WERI-Rb-1 (cell line): ENCODE measurements at regions not wholly inside any gene's neighbourhood (a gene's known extent, or its start where the extent isn't known, plus 50 kb on each side); places are given as distances from the start of the nearest gene placed in this dataset.
"Not testable (repeated sequence)": the region's sequence is repeated elsewhere in the genome, so short reads cannot be mapped to it uniquely, and the experiment has no call there.

Experiments
- DNase-seq: peaks from one replicate; pipeline ENCODE4 v3.0.0-alpha.2; 2020
- H3K27ac ChIP-seq: fragments of 250-450 bp; sonication (Bioruptor Pico); 2 replicates; pipeline ENCODE4 v1.5.1; 2020; ENCODE audit warnings: mild to moderate bottlenecking, moderate library complexity
- H3K27me3 ChIP-seq: fragments of 250-450 bp; sonication (Bioruptor Pico); 2 replicates; pipeline ENCODE4 v1.5.1; 2021; ENCODE audit warnings: mild to moderate bottlenecking, low read depth, moderate library complexity; ENCODE audit not compliant: insufficient read depth, severe bottlenecking
- H3K36me3 ChIP-seq: fragments of 250-450 bp; sonication (Bioruptor Pico); 2 replicates; pipeline ENCODE4 v1.5.1; 2020; ENCODE audit warnings: mild to moderate bottlenecking, moderate library complexity
- H3K4me3 ChIP-seq: 2 replicates; pipeline ENCODE4 v1.5.1; 2011; ENCODE audit warnings: low read depth, mild to moderate bottlenecking, control low read depth, low read length
- H3K9me3 ChIP-seq: fragments of 250-450 bp; sonication (Bioruptor Pico); 2 replicates; pipeline ENCODE4 v1.5.1; 2021; ENCODE audit warnings: mild to moderate bottlenecking, moderate library complexity; ENCODE audit not compliant: severe bottlenecking
- CTCF ChIP-seq: IDR thresholded peaks from 2 replicates; pipeline ENCODE4 v1.5.1; 2011; ENCODE audit warnings: low read depth, mild to moderate bottlenecking, control low read depth, inconsistent platforms, low read length

GRCh38 chr2:8606649-8607550 is 75.0 kb upstream of the ID2 start:
- Histone ChIP-seq H3K4me3 (no peak overlapping the region), H3K27me3 (no peaks in the 10 kb centered on the region), H3K27ac (no peak overlapping the region), H3K9me3 (peaks cover 4% of the 10 kb centered on the region), H3K36me3 (no peaks in the 10 kb centered on the region)
- TF ChIP-seq CTCF, result no peak
- no peak for DNase-seq

GRCh38 chr2:8607606-8608005 is 74.2 kb upstream of the ID2 start:
- no peak for DNase-seq
- Histone ChIP-seq H3K36me3 (no peaks in the 10 kb centered on the region), H3K27me3 (no peaks in the 10 kb centered on the region), H3K27ac (no peak overlapping the region), H3K4me3 (no peak overlapping the region), H3K9me3 (peaks cover 4% of the 10 kb centered on the region)
- TF ChIP-seq CTCF, result no peak

- TF ChIP-seq CTCF, result no peak
- Histone ChIP-seq H3K36me3 (no peaks in the 10 kb centered on the region), H3K9me3 (peaks cover 4% of the 10 kb centered on the region), H3K27ac (no peak overlapping the region), H3K4me3 (no peak overlapping the region), H3K27me3 (no peaks in the 10 kb centered on the region)
- no peak for DNase-seq
Measured at GRCh38 chr2:8608411-8608954, 73.4 kb upstream of the ID2 start.

GRCh38 chr2:8609357-8609811 is 72.5 kb upstream of the ID2 start:
- peaks cover 4% of the 10 kb centered on the region for H3K9me3 ChIP-seq
- DNase-seq, result no peak
- no peak overlapping the region for H3K4me3 ChIP-seq
- no peaks in the 10 kb centered on the region for H3K36me3 ChIP-seq
- no peak for TF ChIP-seq CTCF
- H3K27ac ChIP-seq, result no peak overlapping the region
- no peaks in the 10 kb centered on the region for H3K27me3 ChIP-seq

- H3K36me3 ChIP-seq, DNase-seq, H3K27me3 ChIP-seq, H3K27ac ChIP-seq, H3K9me3 ChIP-seq, H3K4me3 ChIP-seq: not testable (repeated sequence)
Measured at GRCh38 chr2:8610775-8611174, 71.1 kb upstream of the ID2 start.

- no peak for TF ChIP-seq CTCF
- Histone ChIP-seq H3K27me3 (no peaks in the 10 kb centered on the region), H3K4me3 (no peak overlapping the region), H3K9me3 (peaks cover 4% of the 10 kb centered on the region), H3K36me3 (no peaks in the 10 kb centered on the region), H3K27ac (no peak overlapping the region)
- no peak for DNase-seq
Measured at GRCh38 chr2:8611246-8611645, 70.6 kb upstream of the ID2 start.
